HCT116 (cell line): ENCODE measurements at regions not wholly inside any gene's neighbourhood (a gene's known extent, or its start where the extent isn't known, plus 50 kb on each side); places are given as distances from the start of the nearest gene placed in this dataset.

ENCODE experiments used
- EGR1 ChIP-seq: IDR thresholded peaks from 2 replicates; pipeline ENCODE4 v1.6.1; 2012; ENCODE audit warnings: low read depth
- EZH2 ChIP-seq: fragments of 200-600 bp; sonication (generic); IDR thresholded peaks from 2 replicates; pipeline ENCODE4 v1.6.1; 2017; ENCODE audit warnings: antibody characterized with exemption, mixed run types
- EZH2phosphoT487 ChIP-seq: fragments of 200-600 bp; IDR thresholded peaks from 2 replicates; pipeline ENCODE4 v1.6.1; 2018; ENCODE audit warnings: antibody characterized with exemption, borderline replicate concordance
- POLR2A ChIP-seq: IDR thresholded peaks from 2 replicates; pipeline ENCODE4 v1.7.0; 2011; ENCODE audit warnings: borderline replicate concordance; ENCODE audit not compliant: insufficient read depth, insufficient read length; ENCODE audit errors: extremely low read depth
- POLR2AphosphoS5 ChIP-seq: IDR thresholded peaks from 2 replicates; pipeline ENCODE4 v1.6.1; 2011; ENCODE audit warnings: mild to moderate bottlenecking, low read depth, low read length, moderate library complexity
- RAD21 ChIP-seq: IDR thresholded peaks from 2 replicates; pipeline ENCODE4 v1.6.1; 2012; ENCODE audit warnings: low read depth, mild to moderate bottlenecking
- REST ChIP-seq: IDR thresholded peaks from 2 replicates; pipeline ENCODE4 v1.6.1; 2012; ENCODE audit warnings: low read depth
- SRF ChIP-seq: IDR thresholded peaks from 2 replicates; pipeline ENCODE4 v1.6.1; 2012; ENCODE audit warnings: low read depth
- TCF7L2 ChIP-seq: IDR thresholded peaks from 2 replicates; pipeline ENCODE4 v1.7.0; 2011; ENCODE audit warnings: borderline replicate concordance, inconsistent platforms; ENCODE audit not compliant: insufficient read depth, insufficient read length; ENCODE audit errors: extremely low read depth
- TF ChIP-seq, protein P1 (sequence below), 3 experiments: fragments of 200-600 bp in 1 of 3; sonication (generic) in 1 of 3; IDR thresholded peaks in 2 of 3; conservative IDR thresholded peaks in 1 of 3; 2 replicates each; pipeline ENCODE4 v1.5.1; 2012 to 2017; ENCODE audit warnings: low read depth in 2 of 3, low read length in 2 of 3, antibody characterized with exemption in 1 of 3, borderline replicate concordance in 1 of 3, control low read depth in 1 of 3, mild to moderate bottlenecking in 1 of 3, mixed read lengths in 1 of 3, mixed run types in 1 of 3, moderate library complexity in 1 of 3; ENCODE audit not compliant: insufficient read depth in 1 of 3

GRCh38 chr3:25002052-25002451, 426.0 kb upstream of the RARB start:
- TF ChIP-seq POLR2A (no peak), EZH2phosphoT487 (no peak), POLR2AphosphoS5 (no peak), RAD21 (no peak), TCF7L2 (no peak), SRF (no peak), EGR1 (no peak), EZH2 (no peak), REST (no peak)
- TF ChIP-seq, protein P1, sequence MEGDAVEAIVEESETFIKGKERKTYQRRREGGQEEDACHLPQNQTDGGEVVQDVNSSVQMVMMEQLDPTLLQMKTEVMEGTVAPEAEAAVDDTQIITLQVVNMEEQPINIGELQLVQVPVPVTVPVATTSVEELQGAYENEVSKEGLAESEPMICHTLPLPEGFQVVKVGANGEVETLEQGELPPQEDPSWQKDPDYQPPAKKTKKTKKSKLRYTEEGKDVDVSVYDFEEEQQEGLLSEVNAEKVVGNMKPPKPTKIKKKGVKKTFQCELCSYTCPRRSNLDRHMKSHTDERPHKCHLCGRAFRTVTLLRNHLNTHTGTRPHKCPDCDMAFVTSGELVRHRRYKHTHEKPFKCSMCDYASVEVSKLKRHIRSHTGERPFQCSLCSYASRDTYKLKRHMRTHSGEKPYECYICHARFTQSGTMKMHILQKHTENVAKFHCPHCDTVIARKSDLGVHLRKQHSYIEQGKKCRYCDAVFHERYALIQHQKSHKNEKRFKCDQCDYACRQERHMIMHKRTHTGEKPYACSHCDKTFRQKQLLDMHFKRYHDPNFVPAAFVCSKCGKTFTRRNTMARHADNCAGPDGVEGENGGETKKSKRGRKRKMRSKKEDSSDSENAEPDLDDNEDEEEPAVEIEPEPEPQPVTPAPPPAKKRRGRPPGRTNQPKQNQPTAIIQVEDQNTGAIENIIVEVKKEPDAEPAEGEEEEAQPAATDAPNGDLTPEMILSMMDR (IDR thresholded peaks at IDR 0.05 in 2 of 3, conservative IDR thresholded peaks at IDR 0.05 in 1 of 3; ENCODE audit: borderline replicate concordance in 1 of 3, insufficient read depth in 1 of 3, low read depth in 2 of 3, low read length in 2 of 3): no peak
